ENCODE measurements at regions not wholly inside any gene's neighbourhood (a gene's known extent, or its start where the extent isn't known, plus 50 kb on each side); places are given as distances from the start of the nearest gene placed in this dataset.
A peak's percentile ranks its signal among the peaks of the same experiment; 100 is the strongest.
"Not testable (repeated sequence)": the region's sequence is repeated elsewhere in the genome, so short reads cannot be mapped to it uniquely, and the experiment has no call there.

DNA sequence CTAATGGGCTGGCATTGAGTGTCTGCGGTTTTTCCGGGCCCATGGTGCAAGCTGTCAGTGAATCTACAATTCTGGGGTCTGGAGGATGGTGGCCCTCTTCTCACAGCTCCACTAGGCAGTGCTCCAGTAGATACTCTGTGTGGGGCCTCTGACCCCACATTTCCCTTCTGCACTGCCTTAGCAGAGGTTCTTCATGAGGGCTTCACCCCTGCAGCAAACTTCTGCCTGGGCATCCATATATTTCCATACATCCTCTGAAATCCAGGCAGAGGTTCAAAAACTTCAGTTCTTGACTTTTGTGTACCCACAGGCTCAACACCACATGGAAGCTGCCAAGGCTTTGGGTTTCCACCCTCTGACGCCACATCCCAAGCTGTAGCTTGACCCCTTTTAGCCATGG lies 846.2 kb downstream of the RNF144A start:
- peak overlapping the region in 1 of 10 donors; percentile 65 for H3K27ac Mint-ChIP-seq
- peaks cover 6 to 23% (median 19%) of the 10 kb centered on the region in 9 donors for H3K9me3 Mint-ChIP-seq
- H3K36me3 Mint-ChIP-seq: peaks cover 0 to 15% (median 12%) of the 10 kb centered on the region in 3 donors
- H3K4me1 Mint-ChIP-seq: peaks cover 0 to 11% (median 3%) of the 10 kb centered on the region in 4 donors
- DNase-seq, H3K4me3 Mint-ChIP-seq, POLR2A ChIA-PET, H3K27me3 Mint-ChIP-seq, ATAC-seq: not testable (repeated sequence)

DNA sequence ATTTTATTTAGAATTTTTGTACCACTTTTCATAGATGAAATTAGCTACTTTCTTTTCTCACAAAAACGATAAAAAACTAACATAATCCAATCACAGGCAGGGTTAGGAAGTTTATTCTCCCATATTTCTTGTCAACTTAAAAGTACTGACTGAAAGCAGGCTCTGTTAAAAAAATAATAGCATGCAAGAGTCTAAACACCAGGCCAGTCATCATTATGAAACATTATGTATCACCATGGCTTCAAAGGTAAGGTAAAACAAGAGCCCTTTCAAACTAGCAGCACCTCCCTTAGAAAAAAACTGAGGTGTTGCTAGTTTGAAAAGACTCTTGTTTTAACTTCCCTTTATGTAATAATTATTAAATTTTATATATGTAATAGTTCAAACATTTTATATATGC lies 848.0 kb downstream of the RNF144A start:
- no peak for DNase-seq
- H3K27me3 Mint-ChIP-seq: no peaks in the 10 kb centered on the region
- H3K36me3 Mint-ChIP-seq: peaks cover 0 to 15% (median 12%) of the 10 kb centered on the region in 3 donors
- peaks cover 6 to 23% (median 19%) of the 10 kb centered on the region in 9 donors for H3K9me3 Mint-ChIP-seq
- no peak for ATAC-seq
- H3K27ac Mint-ChIP-seq: no peak overlapping the region
- peaks cover 0 to 11% (median 3%) of the 10 kb centered on the region in 4 donors for H3K4me1 Mint-ChIP-seq
- POLR2A ChIA-PET: no interaction called here
- no peak overlapping the region for H3K4me3 Mint-ChIP-seq

DNA sequence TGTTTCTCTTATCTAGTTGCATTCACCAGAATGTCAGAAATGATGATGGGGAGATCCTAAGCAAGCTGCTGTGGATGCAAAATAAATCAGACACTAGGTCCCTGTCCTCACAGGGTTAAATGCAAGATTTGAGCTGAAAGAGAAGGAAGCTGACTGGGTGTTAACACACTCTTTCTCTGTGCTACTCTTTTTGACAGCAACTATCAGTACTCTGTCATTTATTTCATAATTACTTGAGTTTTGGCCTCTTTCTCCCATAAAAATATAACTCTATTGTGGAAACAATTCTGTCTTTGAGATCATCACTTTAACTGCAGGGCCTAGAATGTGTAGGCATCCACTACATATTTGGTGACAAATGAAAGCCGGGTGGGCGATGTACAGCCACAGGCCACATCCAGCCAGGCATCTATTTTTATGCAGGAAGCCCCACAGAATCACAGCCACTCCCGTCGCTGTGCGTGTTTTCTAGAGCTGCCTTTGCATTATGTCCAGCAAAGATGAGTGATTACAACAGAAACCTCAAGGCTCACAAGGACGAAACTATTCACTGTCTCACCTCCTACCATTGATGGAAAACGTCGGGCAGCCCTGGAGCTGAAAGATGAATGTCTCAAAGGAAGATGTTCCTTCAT lies 849.0 kb downstream of the RNF144A start:
- Mint-ChIP-seq H3K27me3 (no peaks in the 10 kb centered on the region), H3K4me3 (no peak overlapping the region), H3K9me3 (peaks cover 6 to 23% (median 19%) of the 10 kb centered on the region in 9 donors), H3K27ac (peak overlapping the region in 1 of 10 donors; percentile 32), H3K36me3 (peaks cover 0 to 15% (median 12%) of the 10 kb centered on the region in 3 donors), H3K4me1 (peaks cover 0 to 11% (median 3%) of the 10 kb centered on the region in 4 donors)
- POLR2A ChIA-PET: interaction anchor here (1.7 kb wide), 1 partner anchor 9 kb away, joined by 4 read pairs; no protein-coding TSS in a partner anchor
- DNase-seq (no peak), ATAC-seq (no peak)

DNA sequence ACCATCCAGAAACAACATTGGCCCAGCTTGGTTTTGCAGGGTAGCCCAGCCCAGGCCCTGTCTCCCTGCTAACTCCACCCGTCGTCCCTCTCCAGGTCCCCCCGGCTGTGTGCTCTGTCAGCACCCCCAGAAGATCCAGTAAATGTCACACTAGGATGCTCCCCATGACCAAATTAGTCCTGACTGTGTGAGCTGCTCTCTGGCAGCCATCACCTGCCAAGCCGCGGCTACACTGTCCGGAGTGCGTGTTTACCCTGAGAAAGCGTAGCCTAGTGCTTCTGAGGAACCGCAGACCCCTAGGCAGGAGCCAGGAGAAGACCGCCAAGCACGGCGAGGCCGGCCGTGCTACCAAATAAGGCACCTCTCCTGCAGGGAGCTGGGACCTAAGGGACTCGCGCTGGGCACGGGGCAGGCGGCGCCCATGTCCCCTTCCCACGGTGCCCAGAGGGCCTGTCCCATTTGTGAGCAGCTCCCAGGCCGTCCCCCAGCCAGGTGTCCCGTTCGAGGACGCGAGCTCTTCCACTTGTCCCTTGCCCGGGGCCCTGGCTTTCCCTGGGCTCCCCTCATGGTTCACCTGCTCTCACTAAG lies 849.9 kb downstream of the RNF144A start:
- Mint-ChIP-seq H3K27ac (peak overlapping the region in 2 of 10 donors; percentile 46 to 58), H3K9me3 (peaks cover 6 to 23% (median 19%) of the 10 kb centered on the region in 9 donors), H3K27me3 (no peaks in the 10 kb centered on the region), H3K4me1 (peaks cover 0 to 11% (median 3%) of the 10 kb centered on the region in 4 donors), H3K4me3 (no peak overlapping the region), H3K36me3 (peaks cover 0 to 15% (median 12%) of the 10 kb centered on the region in 3 donors)
- POLR2A ChIA-PET: interaction anchor here (1.7 kb wide), 1 partner anchor 10 kb away, joined by 4 read pairs; no protein-coding TSS in a partner anchor
- no peak for ATAC-seq
- no peak for DNase-seq

DNA sequence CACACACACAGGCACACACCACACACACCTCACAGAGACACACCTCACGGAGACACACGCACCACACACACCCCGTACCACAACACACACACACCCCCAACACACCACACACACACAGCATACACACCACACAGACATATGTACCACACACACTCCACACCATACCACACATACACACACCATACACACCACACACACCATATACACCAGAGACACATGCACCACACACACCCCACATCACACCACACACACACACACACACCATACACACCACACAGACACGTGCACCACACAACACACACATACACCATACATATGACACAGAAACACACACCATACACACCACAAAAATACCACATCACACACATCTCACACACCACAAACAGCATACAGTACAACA lies 850.7 kb downstream of the RNF144A start:
- POLR2A ChIA-PET: no interaction called here
- H3K4me3 Mint-ChIP-seq: no peak overlapping the region
- H3K4me1 Mint-ChIP-seq: peaks cover 0 to 11% (median 3%) of the 10 kb centered on the region in 4 donors
- H3K9me3 Mint-ChIP-seq: peaks cover 6 to 18% (median 11%) of the 10 kb centered on the region in 9 donors
- ATAC-seq: no peak
- no peaks in the 10 kb centered on the region for H3K27me3 Mint-ChIP-seq
- no peak overlapping the region for H3K27ac Mint-ChIP-seq
- H3K36me3 Mint-ChIP-seq: peaks cover 0 to 10% (median 8%) of the 10 kb centered on the region in 3 donors
- DNase-seq: no peak

DNA sequence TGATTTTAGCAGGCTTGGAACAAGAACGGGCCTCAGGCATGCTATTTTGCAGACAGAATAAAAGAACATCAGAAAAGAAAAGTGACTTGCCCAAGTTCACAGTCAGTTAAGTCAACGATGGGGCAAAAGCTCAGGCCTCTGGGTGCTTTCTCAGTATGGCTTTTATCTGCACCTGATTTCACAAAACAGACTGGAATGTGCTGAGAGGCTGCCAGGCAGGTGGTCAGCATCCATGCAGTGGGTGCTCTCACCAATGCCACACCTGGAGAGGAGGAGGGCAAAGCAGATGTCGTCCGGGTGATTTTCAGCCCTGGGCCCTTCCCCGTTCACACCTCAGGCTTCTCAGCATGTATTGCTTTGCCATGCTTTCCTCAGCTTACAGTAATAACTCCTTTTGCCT lies 854.6 kb downstream of the RNF144A start:
- Mint-ChIP-seq H3K4me1 (peaks cover 3 to 13% (median 9%) of the 10 kb centered on the region in 4 donors), H3K27ac (no peak overlapping the region), H3K9me3 (no peaks in the 10 kb centered on the region), H3K36me3 (no peaks in the 10 kb centered on the region), H3K27me3 (no peaks in the 10 kb centered on the region), H3K4me3 (no peak overlapping the region)
- ATAC-seq: no peak
- no peak for DNase-seq
- POLR2A ChIA-PET: no interaction called here

DNA sequence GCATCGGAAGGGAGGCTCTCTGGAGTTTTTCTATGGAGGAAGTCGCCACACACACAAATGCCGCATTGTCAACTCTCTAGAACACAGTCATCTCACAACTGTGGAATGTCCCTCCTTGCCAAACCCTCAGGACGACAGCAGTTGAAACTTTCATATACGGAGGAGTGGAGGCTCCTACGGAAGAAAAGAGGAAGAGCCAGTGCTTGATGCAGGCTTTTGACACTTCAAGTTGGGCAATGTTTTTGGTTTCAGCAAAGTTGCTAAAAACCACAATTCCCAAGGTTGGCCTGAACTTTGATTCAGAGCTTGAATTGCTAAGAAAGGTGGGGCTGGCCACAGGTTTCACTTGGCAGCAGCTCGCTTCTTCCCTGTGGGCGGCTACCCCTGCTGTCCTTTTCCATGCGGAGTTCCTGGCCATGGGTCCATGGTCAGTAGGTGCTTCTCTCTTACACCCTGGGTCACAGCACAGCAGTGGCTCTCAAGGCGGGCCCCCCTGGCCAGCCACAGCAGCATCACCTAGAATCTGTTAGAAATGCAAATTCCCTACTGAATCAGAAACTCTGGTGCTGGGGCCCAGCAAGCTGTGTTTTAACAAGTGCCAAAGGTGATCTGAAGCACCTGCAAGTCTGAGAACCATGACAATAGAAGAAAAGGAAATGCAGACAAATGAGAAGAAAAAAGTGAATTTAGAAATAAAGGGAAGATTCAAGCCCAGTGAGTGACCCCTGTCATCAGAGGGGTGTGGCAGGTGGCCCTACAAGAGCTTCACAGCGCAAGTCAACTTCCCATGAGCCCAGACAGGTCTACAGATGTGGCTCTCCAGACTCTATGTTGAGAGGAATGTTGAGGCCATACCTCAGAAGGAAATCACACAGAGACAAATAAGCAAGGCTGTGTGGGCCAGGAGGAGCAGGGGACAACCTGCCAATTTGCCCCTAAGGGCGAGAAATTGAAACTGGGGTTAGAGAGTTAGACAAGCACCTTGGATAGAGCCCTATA lies 856.4 kb downstream of the RNF144A start:
- peak overlapping the region in 1 of 10 donors; percentile 66 for H3K4me3 Mint-ChIP-seq

DNA sequence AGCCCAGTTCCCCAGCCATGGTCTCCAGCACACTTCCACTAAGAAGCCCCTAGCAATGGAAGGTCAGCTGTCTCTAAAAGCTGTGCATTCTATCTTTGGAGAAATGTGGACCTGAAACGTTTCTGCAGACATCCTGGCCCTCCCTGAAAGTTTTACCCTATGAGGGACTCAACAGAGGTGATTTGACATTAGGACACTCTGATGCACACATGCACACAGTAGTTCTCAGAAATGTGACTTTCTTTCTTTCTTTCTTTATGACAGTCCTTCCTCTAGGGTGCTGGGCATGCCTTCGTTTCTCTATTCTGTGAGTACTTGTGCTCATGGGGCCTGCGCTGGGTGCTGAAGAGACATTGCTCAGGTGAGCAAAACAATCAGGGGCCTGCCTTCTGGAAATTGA lies 857.3 kb downstream of the RNF144A start:
- H3K27me3 Mint-ChIP-seq: no peaks in the 10 kb centered on the region
- POLR2A ChIA-PET: no interaction called here
- peak overlapping the region in 2 of 10 donors; percentile 30 to 53 for H3K27ac Mint-ChIP-seq
- no peak overlapping the region for H3K4me3 Mint-ChIP-seq
- no peak for DNase-seq
- ATAC-seq: no peak
- no peaks in the 10 kb centered on the region for H3K9me3 Mint-ChIP-seq
- no peaks in the 10 kb centered on the region for H3K36me3 Mint-ChIP-seq
- peaks cover 3 to 12% (median 9%) of the 10 kb centered on the region in 4 donors for H3K4me1 Mint-ChIP-seq

More for the DNA sequence above, 856.4 kb downstream of the RNF144A start:
- POLR2A ChIA-PET: interaction anchor here (0.6 kb wide), 1 partner anchor 8 kb away, joined by 3 read pairs; no protein-coding TSS in a partner anchor
- Mint-ChIP-seq H3K36me3 (no peaks in the 10 kb centered on the region), H3K27ac (peak overlapping the region in 2 of 10 donors; percentile 4), H3K27me3 (no peaks in the 10 kb centered on the region), H3K4me1 (peaks cover 3 to 12% (median 9%) of the 10 kb centered on the region in 4 donors), H3K9me3 (no peaks in the 10 kb centered on the region)
- DNase-seq (no peak), ATAC-seq (no peak)

DNA sequence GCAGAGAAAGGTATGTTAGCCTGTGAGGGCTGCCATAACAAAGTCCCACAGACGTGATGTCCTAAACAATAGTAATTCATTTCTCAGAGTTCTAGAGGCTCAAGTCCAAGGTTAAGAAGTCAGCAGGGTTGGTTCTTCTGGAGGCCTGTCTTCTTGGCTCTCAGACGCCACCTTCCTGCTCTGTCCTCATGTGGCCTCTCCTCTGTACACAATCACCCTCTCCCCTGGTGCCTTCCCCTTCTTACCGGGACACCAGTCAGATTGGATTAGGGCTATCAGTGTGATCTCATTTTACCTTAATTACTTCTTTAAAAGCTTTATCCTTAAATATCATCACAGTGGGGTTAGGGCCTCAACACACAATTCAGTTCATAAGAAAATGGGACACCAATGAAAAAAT lies 860.5 kb downstream of the RNF144A start:
- ATAC-seq: no peak
- H3K4me1 Mint-ChIP-seq: peaks cover 4 to 12% (median 9%) of the 10 kb centered on the region in 4 donors
- no peak for DNase-seq
- H3K36me3 Mint-ChIP-seq: no peaks in the 10 kb centered on the region
- no peaks in the 10 kb centered on the region for H3K9me3 Mint-ChIP-seq
- H3K27ac Mint-ChIP-seq: peak overlapping the region in 1 of 10 donors; percentile 48
- no peak overlapping the region for H3K4me3 Mint-ChIP-seq
- POLR2A ChIA-PET: no interaction called here
- H3K27me3 Mint-ChIP-seq: no peaks in the 10 kb centered on the region

DNA sequence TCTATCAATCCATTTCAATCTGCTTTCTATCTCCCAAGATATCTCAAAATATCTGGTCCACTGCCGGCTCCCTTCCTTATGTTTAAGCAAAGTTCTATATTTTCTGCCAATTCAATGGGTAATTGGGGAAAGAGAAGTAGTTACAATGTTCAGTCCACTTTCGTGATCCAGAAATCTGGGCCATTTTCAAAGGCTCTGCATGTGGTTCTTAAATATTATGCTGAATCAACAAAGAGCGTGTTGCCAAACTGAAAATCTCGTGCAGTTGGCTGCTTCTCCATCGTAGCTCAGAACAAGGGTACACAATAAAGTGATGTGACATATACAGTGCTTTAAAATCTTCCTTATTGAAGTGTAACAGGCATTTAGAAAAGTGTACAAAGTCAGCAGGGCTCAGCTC lies 863.1 kb downstream of the RNF144A start:
- POLR2A ChIA-PET: no interaction called here
- H3K36me3 Mint-ChIP-seq: no peaks in the 10 kb centered on the region

DNA sequence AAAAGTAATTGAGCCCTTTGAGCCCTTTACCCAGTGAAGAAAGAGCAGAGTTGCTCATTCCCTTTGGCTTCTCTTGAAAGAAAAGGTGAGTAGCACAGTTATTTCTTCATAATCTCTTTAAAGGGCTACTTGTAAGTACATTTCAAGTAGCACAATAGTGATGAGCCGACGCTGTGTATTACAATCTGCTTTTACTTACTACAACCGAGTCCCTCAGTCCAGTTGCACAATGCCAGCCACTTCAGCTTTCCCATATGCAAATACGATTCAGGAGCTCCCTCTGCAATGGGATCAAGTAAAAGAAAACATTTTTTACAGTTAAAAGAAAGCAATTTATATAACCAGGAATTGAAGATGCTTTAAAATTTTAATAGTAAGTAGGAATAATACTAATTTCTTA lies 868.5 kb downstream of the RNF144A start:
- Mint-ChIP-seq H3K4me3 (no peak overlapping the region), H3K27ac (no peak overlapping the region)
- POLR2A ChIA-PET: interaction anchor here (0.7 kb wide), 1 partner anchor 786 kb away, joined by 5 read pairs; no protein-coding TSS in a partner anchor

More for the DNA sequence above, 863.1 kb downstream of the RNF144A start:
- DNase-seq: no peak
- H3K27ac Mint-ChIP-seq: peak overlapping the region in 1 of 10 donors; percentile 31
- no peak overlapping the region for H3K4me3 Mint-ChIP-seq
- H3K4me1 Mint-ChIP-seq: peaks cover 0 to 8% (median 3%) of the 10 kb centered on the region in 4 donors
- H3K9me3 Mint-ChIP-seq: no peaks in the 10 kb centered on the region
- ATAC-seq: no peak
- peaks cover 0 to 2% (median 0%) of the 10 kb centered on the region in 5 donors for H3K27me3 Mint-ChIP-seq

DNA sequence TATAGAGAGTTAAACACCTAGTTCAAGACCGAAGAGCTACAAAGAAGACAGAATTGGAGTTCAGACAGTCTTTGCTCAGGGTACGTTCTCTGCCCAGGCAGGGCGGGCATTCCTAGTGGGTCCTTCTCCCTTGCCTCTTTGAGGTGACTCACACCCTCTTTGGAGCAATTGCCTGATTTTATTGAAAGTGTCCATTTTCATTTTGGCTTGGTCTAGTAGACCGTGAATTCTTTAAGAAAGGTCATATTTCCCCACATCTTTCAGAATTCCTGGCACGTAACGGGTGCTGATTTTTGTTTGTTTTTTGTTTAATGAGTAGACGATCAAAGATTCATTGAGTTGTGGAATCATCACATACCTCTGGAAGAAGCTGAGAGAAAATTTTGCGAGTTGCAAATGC lies 871.5 kb downstream of the RNF144A start:
- POLR2A ChIA-PET: no interaction called here
- DNase-seq (no peak), ATAC-seq (no peak)
- peaks cover 0 to 6% (median 1%) of the 10 kb centered on the region in 4 donors for H3K4me1 Mint-ChIP-seq
- peaks cover 0 to 2% (median 0%) of the 10 kb centered on the region in 5 donors for H3K27me3 Mint-ChIP-seq
- no peaks in the 10 kb centered on the region for H3K36me3 Mint-ChIP-seq
- H3K27ac Mint-ChIP-seq: no peak overlapping the region
- H3K9me3 Mint-ChIP-seq: no peaks in the 10 kb centered on the region
- no peak overlapping the region for H3K4me3 Mint-ChIP-seq

More for the DNA sequence above, 868.5 kb downstream of the RNF144A start:
- no peak for DNase-seq
- no peak for ATAC-seq
- Mint-ChIP-seq H3K36me3 (no peaks in the 10 kb centered on the region), H3K27me3 (peaks cover 0 to 2% (median 0%) of the 10 kb centered on the region in 5 donors), H3K4me1 (peaks cover 0 to 8% (median 3%) of the 10 kb centered on the region in 4 donors), H3K9me3 (no peaks in the 10 kb centered on the region)
